HG03558 (cell line): ENCODE measurements at regions not wholly inside any gene's neighbourhood (a gene's known extent, or its start where the extent isn't known, plus 50 kb on each side); places are given as distances from the start of the nearest gene placed in this dataset.
"Not testable (repeated sequence)": the region's sequence is repeated elsewhere in the genome, so short reads cannot be mapped to it uniquely, and the experiment has no call there.

Experiments
- ATAC-seq: cut with Tn5 transposase; IDR thresholded peaks from one replicate; pipeline ENCODE4 v1.9.1; 2021; ENCODE audit warnings: moderate number of reproducible peaks; ENCODE audit not compliant: unreplicated experiment; ENCODE audit errors: extremely low read depth

DNA sequence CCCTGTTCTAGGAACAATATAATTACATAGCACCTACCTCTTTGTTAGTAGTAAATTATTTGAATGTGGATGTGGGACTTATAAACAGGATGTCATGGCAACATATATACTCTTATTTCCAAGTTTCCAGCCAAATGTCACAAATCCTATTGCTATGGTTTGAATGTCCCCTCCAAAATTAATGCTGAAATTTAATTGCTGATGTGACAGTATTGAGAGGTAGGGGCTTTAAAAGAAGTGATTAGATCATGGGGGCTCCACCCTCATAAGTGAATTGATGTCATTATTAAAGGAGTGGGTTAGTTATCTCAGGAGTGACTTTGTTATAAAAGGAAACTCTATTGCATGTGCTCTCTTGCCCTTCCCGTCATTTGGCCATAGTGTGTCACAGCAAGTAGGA, 164.2 kb upstream of the ATF7IP start:
- ATAC-seq, result no peak

DNA sequence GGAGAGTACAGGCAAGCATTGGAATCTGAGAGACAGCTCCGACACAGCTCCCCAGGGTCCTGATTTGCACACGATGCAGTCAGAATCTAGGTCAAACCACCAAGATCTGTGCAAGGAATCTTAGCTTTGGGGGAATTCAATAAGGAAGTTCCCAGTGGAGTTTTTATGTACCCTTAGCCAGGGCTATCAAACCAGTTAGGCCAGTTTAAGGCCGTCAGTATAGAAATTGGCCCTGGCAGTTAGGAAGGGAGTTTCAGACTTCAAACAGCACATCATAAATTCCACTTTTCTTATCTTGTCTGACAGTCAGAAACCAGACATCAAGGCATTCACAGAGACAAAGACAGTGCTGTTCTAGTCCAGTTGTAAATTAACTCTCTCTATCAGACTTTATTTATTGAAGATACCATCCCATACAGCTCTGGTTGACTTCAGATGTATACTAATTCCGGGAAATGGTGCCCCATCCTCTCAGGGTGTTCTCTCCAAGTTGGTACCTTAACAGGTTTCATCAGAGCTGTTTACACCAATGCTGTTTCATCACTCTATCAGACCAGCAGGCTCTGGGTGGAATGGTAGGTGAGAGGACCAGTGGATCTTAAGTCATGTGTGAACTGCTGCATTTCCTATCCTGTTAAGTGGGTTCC, 157.5 kb upstream of the ATF7IP start:
- ATAC-seq, result no peak

DNA sequence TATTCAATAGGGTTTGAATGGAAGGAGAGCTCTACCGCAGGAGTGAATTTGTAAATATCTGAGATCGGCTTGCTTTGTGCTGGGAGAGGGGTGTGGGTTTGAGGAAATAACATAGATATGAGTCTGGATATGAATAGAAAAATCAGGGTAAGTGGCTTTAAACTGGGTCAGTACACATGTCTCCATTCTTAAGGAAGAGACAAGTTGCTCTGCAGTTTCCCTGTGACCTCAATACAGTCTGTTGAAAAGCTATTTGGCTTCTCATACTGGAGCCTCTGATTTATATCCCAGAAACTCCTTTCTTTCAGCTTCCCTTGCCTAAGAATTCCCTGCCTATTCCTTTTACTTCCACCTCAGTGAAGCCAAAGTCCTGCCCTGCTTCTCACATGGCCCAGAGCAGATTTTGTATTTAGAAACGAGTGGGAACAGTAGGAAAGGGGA, 153.5 kb upstream of the ATF7IP start:
- no peak for ATAC-seq

DNA sequence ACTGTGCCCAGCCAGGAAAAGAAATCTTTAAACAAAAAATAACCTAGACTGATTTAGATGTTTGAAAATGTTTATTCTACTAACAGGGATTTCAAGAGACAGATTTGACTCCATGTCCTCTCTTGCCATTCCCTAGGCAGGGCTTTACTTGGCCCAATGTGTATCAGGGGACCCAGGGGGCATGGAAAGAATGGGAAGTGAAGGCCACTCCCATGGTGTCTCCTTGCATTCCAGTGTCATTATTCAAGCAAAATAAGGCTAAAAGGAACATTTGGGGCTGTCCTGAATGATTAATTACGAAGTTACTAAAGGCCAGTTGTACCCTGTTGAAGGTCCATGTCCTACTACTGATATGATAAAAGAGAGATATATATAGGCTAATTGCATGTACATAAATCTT, 151.9 kb upstream of the ATF7IP start:
- ATAC-seq, result no peak

DNA sequence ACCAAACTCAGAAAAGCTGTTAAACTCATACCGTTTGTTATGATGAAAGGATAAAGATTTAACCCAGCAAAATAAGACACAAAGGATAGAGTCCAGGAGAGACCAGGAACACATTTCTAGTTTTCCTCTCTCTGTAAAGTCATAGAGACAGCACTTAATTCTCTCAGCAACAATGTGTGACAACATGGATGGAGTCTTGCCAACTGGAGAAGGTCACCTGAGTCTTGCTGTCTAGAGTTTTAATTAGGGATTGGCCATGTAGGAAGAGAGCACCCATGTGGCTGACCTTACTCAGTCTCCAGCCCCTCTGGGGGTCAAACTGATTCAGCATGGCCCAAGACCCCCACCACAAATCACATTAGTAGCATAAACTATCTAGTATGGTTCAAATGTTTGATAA, 151.0 kb upstream of the ATF7IP start:
- ATAC-seq, result no peak

DNA sequence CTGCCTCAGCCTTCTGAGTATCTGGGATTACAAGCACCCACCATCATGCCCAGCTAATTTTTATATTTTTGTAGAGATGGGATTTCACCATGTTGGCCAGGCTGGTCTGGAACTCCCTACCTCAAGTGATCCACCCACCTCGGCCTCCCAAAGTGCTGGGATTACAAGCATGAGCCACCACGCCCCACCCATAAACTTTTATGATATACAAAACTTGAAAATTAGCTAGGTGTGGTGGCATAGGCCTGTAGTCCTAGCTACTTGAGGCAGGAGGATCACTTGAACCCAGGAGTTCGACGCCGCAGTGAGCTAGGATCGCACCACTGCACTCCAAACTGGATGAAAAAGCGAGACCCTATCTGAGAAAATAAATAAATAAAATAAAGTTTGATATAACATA, 149.5 kb upstream of the ATF7IP start:
- not testable (repeated sequence) for ATAC-seq

DNA sequence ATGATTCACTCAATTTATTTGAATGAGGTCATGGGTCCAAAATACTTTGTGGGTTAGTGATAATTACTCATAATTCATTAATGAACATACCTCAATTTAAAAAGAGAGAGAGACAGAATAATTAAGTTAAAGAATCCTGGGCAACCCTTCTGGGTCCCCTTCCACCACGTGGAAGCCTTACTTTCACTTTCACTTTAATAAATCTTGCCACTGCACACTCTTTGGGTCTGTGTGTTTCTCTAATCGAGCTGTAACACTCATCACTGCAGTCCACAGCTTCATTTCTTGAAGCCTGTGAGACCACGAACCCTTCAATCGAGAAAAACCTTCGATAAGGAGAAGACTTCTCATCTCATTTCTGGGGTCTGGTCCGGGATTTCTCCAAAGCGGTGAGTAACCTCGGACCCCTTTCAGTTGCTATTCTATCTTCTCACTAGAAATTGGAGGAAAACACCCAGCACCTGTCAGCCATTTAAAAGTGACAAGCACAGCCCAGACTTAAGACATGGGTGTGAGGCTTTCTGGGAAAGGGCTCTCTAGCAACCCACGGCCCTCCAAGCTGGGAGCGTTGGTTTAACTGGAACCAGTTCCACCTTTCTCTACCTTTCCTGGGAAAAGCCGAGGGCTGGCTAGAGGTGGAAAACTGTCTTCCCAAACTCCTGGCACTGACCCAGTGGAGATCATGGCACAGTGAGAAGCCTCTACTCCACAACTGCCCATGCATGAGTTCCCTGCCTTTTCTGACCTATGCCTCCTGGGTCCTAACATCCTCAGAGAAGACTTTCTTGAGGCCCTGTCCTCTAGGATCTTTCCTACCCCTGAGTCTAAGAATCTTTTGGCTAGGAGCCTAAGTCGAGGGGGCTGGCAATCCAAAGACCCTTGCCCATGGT, 148.8 kb upstream of the ATF7IP start:
- ATAC-seq, result no peak

DNA sequence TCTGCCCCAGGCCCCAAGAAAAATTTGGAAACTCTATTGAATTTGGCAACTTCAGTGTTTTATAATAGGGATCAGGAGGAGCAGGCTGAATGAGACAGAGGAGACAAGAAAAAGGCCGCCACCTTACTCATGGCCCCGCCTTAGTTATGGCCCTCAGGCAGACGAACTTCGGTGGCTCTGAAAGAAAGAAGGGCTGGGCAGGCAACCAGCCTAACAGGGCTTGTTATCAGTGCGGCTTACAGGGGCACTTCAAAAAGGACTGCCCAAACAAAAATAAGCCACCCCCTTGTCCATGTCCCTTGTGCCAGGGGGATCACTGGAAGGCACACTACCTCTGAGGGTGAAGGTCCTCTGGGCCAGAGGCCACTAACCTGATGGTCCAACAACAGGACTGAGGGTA, 146.3 kb upstream of the ATF7IP start:
- no peak for ATAC-seq

DNA sequence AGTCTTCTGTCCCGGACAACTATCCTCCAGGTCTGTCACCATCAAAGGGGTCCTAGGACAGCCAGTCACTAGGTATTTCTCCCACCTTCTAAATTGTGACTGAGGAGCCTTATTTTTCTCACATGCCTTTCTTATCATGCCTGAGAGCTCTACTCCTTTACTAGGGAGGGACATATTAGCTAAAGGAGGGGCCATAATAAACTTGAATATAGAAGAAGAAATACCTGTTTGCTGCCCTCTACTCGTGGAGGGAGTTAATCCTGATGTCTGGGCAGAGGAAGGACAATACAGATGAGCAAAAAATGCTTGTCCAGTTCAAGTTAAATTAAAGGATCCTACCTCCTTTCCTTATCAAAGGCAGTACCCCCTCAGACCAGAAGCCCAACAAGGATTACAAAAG, 145.8 kb upstream of the ATF7IP start:
- not testable (repeated sequence) for ATAC-seq

DNA sequence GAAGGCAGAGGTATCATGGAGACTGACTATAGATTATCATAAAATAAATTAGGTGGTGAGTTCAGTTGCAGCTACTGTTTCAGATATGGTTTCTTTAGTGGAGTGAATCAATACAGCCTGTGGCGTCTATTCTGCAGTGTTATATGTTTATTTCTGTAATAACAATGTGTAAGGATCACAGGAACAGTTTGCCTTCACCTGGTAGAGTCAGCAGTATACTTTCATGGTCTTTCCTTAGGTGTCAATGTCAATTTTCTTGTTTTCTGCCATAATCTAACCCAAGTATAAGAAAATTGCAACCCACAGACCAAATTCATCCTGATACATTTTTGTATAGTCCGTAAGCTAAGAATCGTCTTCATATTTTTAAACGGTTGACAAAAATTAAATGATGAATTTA, 140.4 kb upstream of the ATF7IP start:
- ATAC-seq, result no peak

DNA sequence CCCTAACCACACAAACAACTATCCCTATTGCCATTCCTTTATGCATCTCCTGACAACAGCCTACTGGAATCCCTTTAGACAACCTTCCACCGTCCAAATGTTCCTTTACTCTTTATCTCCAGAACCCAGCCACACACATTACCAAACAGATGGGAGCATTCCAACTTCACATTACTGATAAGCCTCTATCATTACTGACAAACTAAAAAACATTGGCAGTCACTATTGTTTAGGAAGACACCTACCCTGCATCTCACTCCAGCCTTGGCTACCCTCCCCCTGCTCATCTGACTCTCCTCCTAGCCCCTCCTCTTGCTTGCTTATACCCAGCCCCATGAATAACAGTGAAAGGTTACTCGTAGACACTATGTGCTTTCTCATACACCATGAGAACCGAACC, 130.3 kb upstream of the ATF7IP start:
- not testable (repeated sequence) for ATAC-seq

DNA sequence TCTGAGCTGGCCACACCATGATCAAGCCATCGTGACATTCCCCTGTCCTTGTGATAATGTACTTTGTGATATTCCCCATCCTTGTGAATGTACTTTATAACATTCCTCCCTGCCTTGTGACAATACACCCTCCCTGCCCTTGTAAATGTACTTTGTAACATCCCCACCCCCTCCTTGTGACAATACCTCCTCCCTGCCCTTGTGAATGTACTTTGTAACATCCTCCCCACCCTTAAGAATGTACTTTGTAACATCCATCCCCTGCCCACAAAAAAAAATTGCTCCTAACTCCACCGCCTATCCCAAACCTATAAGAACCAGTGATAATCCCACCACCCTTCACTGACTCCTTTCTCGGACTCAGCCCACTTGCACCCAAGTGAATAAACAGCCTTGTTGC, 128.8 kb upstream of the ATF7IP start:
- ATAC-seq, result not testable (repeated sequence)

DNA sequence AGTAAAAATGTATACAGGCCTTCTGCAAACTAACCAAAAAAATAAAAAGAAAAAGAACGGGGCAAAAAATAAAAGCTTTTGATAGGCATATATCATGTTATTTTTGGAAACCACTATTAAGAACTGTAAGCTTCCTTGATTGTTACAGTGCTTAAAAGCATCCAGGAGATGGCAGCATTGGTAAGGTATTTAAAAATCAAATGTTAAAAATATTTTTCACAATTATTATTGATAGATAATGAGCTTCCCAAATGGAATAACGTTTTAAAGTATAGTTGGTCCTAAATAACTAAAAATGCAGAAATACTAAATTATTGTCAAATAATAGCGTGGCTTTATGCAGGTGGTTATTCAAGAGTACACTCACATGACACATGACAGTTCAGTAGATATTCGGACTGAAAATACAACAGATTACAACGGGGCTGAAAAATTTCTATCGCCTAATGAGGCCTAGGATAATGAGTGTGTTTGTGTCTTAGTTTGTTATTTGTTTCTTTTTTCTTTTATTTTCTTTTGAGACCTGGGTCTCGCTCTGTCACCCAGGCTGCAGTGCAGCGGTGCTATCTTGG, 127.2 kb upstream of the ATF7IP start:
- ATAC-seq, result no peak

DNA sequence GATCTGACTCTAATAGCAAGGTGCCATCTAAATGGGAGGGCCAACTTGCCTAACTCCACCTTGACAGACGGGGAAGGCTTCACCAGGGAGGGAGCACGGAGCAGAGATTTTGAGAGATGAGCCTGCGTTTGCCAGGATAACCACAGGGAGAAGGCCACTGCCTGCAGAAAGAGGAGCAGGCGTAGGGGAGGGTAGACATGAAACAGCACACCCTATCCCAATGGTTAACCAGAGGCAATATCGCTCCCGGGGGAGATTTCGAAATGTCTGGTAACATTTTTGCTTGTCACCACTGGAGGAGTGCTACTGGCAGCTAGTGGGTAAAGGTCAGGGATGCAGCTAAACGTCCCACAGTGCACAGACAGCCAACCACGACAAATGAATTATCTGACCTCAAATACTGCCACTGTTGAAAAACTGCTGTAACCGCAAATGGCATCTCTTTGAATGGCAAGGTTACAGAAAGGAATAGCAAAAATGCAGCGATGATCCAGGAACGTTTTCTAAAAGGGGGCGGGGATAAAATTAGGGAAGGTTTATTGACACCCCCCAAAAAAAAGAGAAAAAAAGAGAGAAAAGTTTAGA, 126.0 kb upstream of the ATF7IP start:
- peak; percentile 43 for ATAC-seq

DNA sequence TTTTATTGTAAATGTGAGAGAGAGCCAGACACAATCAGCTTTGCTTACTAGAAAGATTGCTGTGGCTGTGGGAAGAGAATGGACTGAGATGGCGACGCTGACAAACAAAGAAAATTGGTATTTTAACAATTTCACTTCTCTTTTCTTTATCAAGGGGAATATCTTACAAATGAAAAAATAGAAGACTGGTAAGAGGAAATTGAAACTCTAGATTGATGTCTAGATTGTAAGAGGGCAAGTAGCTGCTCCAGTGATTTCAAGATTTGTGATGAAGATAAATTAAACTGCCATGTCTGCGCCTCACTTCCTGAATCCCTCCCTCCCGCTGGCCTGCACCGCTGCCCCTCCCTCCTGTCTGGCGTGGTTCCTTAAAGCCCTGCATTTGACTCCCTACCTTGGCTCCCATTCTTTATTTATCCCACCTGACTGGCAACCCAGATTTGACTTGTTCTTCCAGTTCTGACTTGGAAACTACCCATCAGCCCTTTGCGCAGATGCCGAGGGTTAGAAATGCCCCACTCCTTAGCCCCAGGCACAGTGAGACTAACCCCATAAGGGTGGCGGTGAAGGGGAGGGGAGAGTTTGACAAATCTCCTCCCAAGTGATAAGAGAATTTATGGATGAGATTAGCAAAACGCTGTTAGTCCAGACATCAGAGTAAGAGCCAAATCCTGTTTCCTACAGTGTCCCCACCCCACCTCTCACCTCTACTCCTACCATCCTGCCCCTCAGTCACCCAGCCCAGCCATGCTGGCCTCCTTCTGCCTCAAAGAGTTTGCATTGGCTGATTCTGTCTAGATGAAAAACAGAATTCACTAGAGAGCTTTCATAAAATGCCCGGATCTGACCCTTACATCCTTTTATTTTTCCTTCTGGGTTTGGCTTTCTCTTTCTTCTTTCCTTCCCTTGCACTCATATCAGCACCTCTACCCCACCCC, 125.3 kb upstream of the ATF7IP start:
- peak; percentile 45 for ATAC-seq

DNA sequence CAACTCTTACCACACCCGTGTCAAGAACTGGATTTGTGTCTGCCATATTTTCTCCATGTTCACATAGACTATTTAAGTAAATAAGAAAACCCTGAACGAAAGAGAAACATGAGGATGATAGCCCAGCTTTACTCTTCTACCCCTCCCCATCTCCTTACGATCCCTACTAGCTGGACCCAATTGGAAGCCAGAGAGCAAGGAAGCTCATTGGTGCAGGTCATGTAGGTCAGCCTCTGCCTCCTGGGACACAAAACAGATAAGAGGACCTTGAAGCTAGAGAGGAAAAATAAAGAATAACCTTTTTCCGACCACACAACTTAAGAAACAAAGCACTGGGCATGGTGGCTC, 124.6 kb upstream of the ATF7IP start:
- no peak for ATAC-seq

DNA sequence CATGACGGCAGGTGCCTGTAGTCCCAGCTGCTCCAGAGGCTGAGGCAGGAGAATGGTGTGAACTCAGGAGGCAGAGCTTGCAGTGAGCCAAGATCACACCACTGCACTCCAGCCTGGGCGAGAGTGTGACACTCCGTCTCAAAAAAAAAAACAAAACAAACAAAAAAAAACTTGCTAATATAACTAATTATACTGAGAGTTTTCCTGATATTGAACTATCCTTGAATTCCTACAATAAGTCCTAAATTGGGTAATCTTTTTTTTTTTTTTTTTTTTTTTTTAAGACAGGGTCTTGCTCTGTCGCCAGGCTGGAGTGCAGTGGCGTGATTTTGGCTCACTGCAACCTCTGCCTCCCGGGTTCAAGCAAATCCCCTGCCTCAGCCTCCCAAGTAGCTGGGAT, 122.7 kb upstream of the ATF7IP start:
- not testable (repeated sequence) for ATAC-seq

DNA sequence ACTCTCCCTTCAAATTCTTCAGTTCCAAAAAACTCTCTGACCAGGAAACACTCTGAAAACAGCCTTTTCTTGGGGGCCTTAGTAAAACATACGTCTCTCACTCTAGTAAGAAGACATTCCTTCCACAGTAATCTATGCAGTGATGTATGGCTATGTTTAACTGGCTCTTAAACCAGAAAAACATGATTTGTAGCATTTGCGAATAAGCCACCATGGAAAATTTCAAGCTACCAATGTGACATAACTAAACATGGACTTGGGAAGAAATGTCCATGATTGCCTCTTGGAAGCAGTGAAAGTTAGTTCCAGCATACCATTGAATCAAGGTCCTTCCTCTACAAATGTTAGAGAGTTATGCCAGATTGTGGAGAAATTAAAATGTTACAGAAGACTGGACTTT, 121.5 kb upstream of the ATF7IP start:
- ATAC-seq, result no peak

DNA sequence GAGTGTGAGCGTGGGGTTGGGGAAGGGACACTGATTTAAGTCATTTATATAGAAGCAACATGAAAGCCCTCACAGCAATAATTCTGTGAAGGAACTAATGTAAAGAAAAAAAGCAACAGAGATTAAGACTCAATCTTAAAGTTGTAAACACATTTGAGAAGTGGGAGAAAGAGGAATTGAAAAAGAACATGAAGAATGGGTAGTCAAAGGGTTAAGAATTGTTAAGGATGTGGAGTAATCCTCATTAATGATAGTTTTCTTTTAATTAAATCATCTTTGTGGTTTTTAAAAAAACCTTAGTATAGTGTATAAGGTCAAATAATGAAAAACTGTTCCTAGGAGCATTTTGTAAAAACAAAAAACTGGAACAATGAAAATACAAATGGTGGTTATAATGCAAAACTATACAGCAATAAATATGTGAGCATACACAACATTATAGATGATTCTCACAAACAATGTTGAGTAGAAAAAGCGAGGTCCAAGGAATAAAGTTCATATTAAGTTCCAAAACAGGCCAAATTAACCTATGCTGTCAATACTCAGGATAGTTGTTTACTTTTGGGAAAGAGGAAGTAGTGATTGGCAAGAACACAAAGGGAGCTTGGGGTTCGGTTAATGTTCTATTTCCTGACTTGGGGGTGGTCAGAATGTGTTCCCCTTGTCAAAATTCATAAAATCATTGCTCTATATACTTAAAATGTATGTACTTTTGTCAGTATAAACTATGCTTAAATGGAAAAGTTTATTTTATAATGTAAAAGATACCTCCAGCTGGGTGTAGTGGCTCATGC, 120.4 kb upstream of the ATF7IP start:
- ATAC-seq, result no peak
